ENCODE measurements at regions not wholly inside any gene's neighbourhood (a gene's known extent, or its start where the extent isn't known, plus 50 kb on each side); places are given as distances from the start of the nearest gene placed in this dataset.

- Histone ChIP-seq H3K4me1 (no peaks in the 10 kb centered on the region), H3K4me3 (no peak overlapping the region), H3K27me3 (no peaks in the 10 kb centered on the region), H3K9me3 (no peaks in the 10 kb centered on the region), H3K36me3 (no peaks in the 10 kb centered on the region), H3K27ac (no peak overlapping the region)
- 68 to 73% methylated on average over 4 of the region's 4 CpGs for WGBS, 2 donors
- no peak for TF ChIP-seq EP300 (IDR thresholded peaks at IDR 0.05)
- TF ChIP-seq, protein P1, sequence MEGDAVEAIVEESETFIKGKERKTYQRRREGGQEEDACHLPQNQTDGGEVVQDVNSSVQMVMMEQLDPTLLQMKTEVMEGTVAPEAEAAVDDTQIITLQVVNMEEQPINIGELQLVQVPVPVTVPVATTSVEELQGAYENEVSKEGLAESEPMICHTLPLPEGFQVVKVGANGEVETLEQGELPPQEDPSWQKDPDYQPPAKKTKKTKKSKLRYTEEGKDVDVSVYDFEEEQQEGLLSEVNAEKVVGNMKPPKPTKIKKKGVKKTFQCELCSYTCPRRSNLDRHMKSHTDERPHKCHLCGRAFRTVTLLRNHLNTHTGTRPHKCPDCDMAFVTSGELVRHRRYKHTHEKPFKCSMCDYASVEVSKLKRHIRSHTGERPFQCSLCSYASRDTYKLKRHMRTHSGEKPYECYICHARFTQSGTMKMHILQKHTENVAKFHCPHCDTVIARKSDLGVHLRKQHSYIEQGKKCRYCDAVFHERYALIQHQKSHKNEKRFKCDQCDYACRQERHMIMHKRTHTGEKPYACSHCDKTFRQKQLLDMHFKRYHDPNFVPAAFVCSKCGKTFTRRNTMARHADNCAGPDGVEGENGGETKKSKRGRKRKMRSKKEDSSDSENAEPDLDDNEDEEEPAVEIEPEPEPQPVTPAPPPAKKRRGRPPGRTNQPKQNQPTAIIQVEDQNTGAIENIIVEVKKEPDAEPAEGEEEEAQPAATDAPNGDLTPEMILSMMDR (IDR thresholded peaks at IDR 0.05), result no peak
- no peak for TF ChIP-seq POLR2A (IDR thresholded peaks at IDR 0.05)
- no peak for DNase-seq (ENCODE audit: low spot score in 2 of 2)
Measured at GRCh38 chr3:64381367-64381766, 156.1 kb upstream of the PRICKLE2 start.

DNA sequence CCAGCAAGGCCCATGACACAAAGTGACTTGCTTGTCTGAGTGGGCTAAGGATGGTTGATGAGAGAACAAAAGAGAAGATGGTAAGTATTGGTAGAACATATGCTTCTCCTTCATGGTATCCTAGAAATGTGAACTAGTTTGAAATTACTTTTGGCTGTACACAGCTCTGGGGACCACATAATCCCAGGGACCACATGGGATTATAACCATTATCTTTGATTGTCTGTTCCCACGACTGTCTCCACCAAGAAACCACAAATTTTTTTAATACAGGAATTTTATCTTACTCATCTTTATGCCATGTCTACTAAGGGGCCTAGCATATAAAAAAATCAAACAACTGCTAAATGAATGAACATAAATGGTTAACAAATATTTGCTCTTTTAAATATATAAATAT, 155.3 kb upstream of the PRICKLE2 start:
- TF ChIP-seq, protein P1 (IDR thresholded peaks at IDR 0.05), result no peak
- TF ChIP-seq POLR2A (IDR thresholded peaks at IDR 0.05) (no peak), EP300 (IDR thresholded peaks at IDR 0.05) (no peak)
- H3K9me3 ChIP-seq, result peaks cover 0 to 7% (median 3%) of the 10 kb centered on the region in 4 donors
- no peaks in the 10 kb centered on the region for H3K4me1 ChIP-seq
- no peak overlapping the region for H3K4me3 ChIP-seq
- H3K36me3 ChIP-seq, result no peaks in the 10 kb centered on the region
- H3K27ac ChIP-seq, result no peak overlapping the region
- DNase-seq (ENCODE audit: low spot score in 2 of 2), result no peak
- H3K27me3 ChIP-seq, result no peaks in the 10 kb centered on the region
- 85 to 87% methylated on average over 1 of the region's 1 CpG for WGBS, 2 donors

DNA sequence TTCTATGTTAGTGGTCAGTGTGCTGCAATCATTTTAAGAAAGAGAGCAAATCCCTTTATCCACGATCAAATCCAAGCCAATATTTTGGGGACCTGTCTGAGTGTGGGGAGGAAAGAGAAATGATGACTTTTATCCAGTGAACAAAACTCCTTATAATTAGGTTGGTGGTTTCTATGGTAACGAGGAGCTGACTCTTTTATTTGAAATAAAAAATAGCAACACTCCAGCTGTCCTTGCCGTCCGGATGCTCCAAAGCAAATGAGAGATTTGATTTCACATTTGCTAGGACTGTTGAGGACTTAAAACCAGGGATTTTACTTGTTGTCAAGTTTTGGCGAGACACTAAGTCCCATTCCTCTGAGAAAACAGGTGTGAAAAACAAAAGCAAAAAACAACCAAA, 154.0 kb upstream of the PRICKLE2 start:
- no peaks in the 10 kb centered on the region for H3K4me1 ChIP-seq
- TF ChIP-seq EP300 (IDR thresholded peaks at IDR 0.05) (no peak), POLR2A (IDR thresholded peaks at IDR 0.05) (no peak)
- TF ChIP-seq, protein P1 (IDR thresholded peaks at IDR 0.05), result no peak
- DNase-seq (ENCODE audit: low spot score in 2 of 2), result no peak
- H3K4me3 ChIP-seq, result no peak overlapping the region
- no peaks in the 10 kb centered on the region for H3K27me3 ChIP-seq
- H3K36me3 ChIP-seq, result no peaks in the 10 kb centered on the region
- H3K9me3 ChIP-seq, result peaks cover 0 to 9% (median 4%) of the 10 kb centered on the region in 4 donors
- WGBS, 2 donors, result 57 to 72% methylated on average over 5 of the region's 5 CpGs
- no peak overlapping the region for H3K27ac ChIP-seq

DNA sequence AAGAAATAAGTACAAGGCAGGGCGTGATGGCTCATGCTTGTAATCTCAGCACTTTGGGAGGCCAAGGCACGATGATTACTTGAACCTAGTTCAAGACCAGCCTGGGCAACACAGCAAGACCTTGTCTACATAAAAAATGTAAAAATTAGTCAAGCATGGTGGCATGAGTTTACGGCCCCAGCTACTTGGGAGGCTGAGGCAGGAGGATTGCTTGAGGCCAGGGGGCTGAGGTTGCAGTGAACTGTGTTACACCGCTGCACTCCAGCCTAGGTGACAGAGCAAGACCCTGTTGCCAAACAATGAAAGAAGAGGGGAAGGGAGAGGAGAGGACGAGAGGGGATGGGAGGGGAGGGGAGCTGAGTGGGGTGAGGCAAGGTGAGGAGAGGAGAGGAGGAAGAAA, 152.7 kb upstream of the PRICKLE2 start:
- DNase-seq (ENCODE audit: low spot score in 2 of 2), result no peak
- no peaks in the 10 kb centered on the region for H3K27me3 ChIP-seq
- H3K9me3 ChIP-seq, result peaks cover 0 to 9% (median 4%) of the 10 kb centered on the region in 4 donors
- no peaks in the 10 kb centered on the region for H3K36me3 ChIP-seq
- H3K4me1 ChIP-seq, result no peaks in the 10 kb centered on the region
- TF ChIP-seq EP300 (IDR thresholded peaks at IDR 0.05), result no peak
- TF ChIP-seq POLR2A (IDR thresholded peaks at IDR 0.05), result no peak
- TF ChIP-seq, protein P1 (IDR thresholded peaks at IDR 0.05), result no peak
- H3K27ac ChIP-seq, result no peak overlapping the region
- WGBS, 2 donors, result 93 to 96% methylated on average over 5 of the region's 5 CpGs
- no peak overlapping the region for H3K4me3 ChIP-seq

GRCh38 chr3:64375737-64376136, 150.5 kb upstream of the PRICKLE2 start:
- DNase-seq (ENCODE audit: low spot score in 2 of 2), result no peak
- Histone ChIP-seq H3K9me3 (peaks cover 0 to 9% (median 4%) of the 10 kb centered on the region in 4 donors), H3K4me1 (no peaks in the 10 kb centered on the region), H3K36me3 (no peaks in the 10 kb centered on the region), H3K4me3 (no peak overlapping the region), H3K27ac (no peak overlapping the region), H3K27me3 (no peaks in the 10 kb centered on the region)
- TF ChIP-seq, protein P1 (IDR thresholded peaks at IDR 0.05), result no peak
- TF ChIP-seq POLR2A (IDR thresholded peaks at IDR 0.05) (no peak), EP300 (IDR thresholded peaks at IDR 0.05) (no peak)
- 96 to 98% methylated on average over 1 of the region's 1 CpG for WGBS, 2 donors

Data from tibial nerve (tissue), 4 donors.